ENCODE measurements at regions not wholly inside any gene's neighbourhood (a gene's known extent, or its start where the extent isn't known, plus 50 kb on each side); places are given as distances from the start of the nearest gene placed in this dataset.

DNA sequence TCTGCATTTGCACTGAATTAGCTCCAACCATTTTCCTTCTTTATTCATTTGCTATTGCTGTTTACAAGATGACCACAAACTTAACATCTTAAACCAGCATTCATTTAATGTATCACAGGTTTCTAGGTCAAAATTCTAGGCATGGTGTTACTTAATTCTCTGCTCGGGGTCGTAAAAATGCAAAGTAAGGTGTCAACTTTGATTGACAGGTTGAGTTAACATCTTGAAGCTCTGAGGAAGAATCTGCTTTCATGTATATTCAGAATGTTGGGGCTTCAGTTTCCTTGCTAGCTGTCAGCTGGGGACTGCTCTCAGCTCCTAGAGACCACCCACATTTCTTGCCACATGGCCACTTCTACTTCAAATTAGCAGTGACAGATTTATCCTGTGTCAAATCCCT lies 348.7 kb upstream of the GRIN3A start:
- no peaks in the 10 kb centered on the region for H3K9me3 ChIP-seq
- no peaks in the 10 kb centered on the region for H3K4me1 ChIP-seq
- H3K36me3 ChIP-seq: no peaks in the 10 kb centered on the region
- H3K27ac ChIP-seq: no peak overlapping the region
- TF ChIP-seq EP300 (IDR thresholded peaks at IDR 0.05) (no peak), POLR2AphosphoS5 (IDR thresholded peaks at IDR 0.05) (no peak), POLR2A (IDR thresholded peaks at IDR 0.05) (no peak)
- TF ChIP-seq, protein P1, sequence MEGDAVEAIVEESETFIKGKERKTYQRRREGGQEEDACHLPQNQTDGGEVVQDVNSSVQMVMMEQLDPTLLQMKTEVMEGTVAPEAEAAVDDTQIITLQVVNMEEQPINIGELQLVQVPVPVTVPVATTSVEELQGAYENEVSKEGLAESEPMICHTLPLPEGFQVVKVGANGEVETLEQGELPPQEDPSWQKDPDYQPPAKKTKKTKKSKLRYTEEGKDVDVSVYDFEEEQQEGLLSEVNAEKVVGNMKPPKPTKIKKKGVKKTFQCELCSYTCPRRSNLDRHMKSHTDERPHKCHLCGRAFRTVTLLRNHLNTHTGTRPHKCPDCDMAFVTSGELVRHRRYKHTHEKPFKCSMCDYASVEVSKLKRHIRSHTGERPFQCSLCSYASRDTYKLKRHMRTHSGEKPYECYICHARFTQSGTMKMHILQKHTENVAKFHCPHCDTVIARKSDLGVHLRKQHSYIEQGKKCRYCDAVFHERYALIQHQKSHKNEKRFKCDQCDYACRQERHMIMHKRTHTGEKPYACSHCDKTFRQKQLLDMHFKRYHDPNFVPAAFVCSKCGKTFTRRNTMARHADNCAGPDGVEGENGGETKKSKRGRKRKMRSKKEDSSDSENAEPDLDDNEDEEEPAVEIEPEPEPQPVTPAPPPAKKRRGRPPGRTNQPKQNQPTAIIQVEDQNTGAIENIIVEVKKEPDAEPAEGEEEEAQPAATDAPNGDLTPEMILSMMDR (IDR thresholded peaks at IDR 0.05): no peak
- H3K4me3 ChIP-seq: no peak overlapping the region
- 50% methylated on average over 2 of the region's 2 CpGs for WGBS
- H3K27me3 ChIP-seq: no peaks in the 10 kb centered on the region
- no peak for DNase-seq (ENCODE audit: low spot score in 2 of 2)

DNA sequence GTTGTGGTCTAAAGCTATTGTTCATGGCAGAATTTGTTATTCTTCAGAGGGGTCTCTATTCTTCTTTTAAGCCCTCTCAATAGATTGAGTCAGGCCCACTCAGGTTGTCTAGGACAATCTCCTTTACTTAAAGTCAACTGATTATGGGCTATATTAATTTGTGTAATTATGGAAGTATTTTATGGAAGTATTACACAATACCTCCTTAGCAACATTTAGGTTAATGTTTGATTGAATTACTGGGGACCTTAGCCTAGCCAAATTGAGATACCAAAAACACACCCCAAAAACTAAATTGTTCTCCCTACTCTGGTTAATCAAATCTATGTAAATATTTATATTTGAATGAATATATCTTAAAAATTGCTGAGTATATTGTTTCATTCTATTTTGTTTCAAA lies 347.1 kb upstream of the GRIN3A start:
- H3K4me3 ChIP-seq: no peak overlapping the region
- TF ChIP-seq POLR2A (IDR thresholded peaks at IDR 0.05): no peak
- TF ChIP-seq POLR2AphosphoS5 (IDR thresholded peaks at IDR 0.05): no peak
- TF ChIP-seq, protein P1 (IDR thresholded peaks at IDR 0.05): no peak
- TF ChIP-seq EP300 (IDR thresholded peaks at IDR 0.05): no peak
- H3K9me3 ChIP-seq: no peaks in the 10 kb centered on the region
- H3K4me1 ChIP-seq: no peaks in the 10 kb centered on the region
- DNase-seq (ENCODE audit: low spot score in 2 of 2): no peak
- H3K27me3 ChIP-seq: no peaks in the 10 kb centered on the region
- H3K27ac ChIP-seq: no peak overlapping the region
- no peaks in the 10 kb centered on the region for H3K36me3 ChIP-seq

DNA sequence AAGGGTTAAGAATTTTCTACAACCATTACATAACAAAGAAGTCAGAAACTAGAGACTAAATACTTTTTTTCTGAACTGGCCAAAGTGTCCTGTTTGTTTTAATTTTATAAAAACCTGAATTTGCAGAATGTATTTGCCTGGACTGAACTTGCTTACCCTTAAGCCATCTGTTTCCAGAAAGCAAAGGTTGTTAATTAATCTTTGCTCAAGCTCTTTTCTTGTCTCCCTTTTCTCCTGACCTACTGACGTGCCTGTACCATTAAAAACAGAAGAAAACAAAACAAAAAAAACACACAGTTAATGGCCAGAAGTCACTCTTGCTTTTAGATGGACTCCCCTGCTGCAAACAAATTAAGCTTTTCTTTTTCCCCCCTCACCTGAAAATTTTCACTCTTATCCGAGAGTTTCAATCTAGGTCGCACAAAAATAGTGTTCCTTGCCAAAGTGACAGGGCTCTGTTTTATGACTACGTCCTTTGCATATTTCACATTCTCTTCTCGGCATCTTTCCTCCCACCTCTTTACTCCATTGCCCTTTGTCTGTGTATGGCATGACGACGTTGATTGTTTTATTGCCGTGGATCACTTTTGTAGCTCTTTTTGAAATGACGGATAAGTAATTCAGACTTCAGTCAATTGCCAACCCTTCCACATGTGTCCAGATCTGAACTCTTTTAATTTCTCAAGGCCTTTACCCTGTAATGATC lies 333.8 kb upstream of the GRIN3A start:
- DNase-seq (ENCODE audit: low spot score in 2 of 2): no peak
- WGBS: 38% methylated on average over 9 of the region's 9 CpGs
- no peaks in the 10 kb centered on the region for H3K9me3 ChIP-seq
- H3K27ac ChIP-seq: no peak overlapping the region
- no peaks in the 10 kb centered on the region for H3K27me3 ChIP-seq
- no peak overlapping the region for H3K4me3 ChIP-seq
- no peaks in the 10 kb centered on the region for H3K36me3 ChIP-seq
- TF ChIP-seq POLR2A (IDR thresholded peaks at IDR 0.05) (no peak), EP300 (IDR thresholded peaks at IDR 0.05) (no peak), POLR2AphosphoS5 (IDR thresholded peaks at IDR 0.05) (no peak)
- TF ChIP-seq, protein P1 (IDR thresholded peaks at IDR 0.05): no peak
- no peaks in the 10 kb centered on the region for H3K4me1 ChIP-seq

DNA sequence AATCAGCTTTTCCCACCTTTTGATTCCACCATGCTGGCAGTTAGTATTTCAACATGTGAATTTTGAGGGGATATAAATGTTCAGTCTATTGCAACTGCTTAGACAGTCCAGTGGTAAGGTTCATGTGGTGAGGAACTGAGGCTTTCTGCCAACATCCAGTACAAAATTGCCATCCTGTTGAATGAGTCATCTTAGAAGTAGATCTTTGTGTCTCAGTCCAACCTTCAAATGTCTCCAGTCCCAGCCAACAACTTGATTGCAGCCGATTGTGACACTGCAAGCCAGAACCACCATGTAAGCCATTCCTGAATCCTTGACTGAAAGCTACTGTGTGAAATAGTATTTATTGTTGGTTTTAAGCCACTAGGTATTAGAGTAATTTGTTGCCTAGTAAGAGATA lies 331.5 kb upstream of the GRIN3A start:
- TF ChIP-seq, protein P1 (IDR thresholded peaks at IDR 0.05): no peak
- TF ChIP-seq POLR2A (IDR thresholded peaks at IDR 0.05): no peak
- no peak for TF ChIP-seq EP300 (IDR thresholded peaks at IDR 0.05)
- no peak for TF ChIP-seq POLR2AphosphoS5 (IDR thresholded peaks at IDR 0.05)
- 50% methylated on average over 1 of the region's 1 CpG for WGBS

DNA sequence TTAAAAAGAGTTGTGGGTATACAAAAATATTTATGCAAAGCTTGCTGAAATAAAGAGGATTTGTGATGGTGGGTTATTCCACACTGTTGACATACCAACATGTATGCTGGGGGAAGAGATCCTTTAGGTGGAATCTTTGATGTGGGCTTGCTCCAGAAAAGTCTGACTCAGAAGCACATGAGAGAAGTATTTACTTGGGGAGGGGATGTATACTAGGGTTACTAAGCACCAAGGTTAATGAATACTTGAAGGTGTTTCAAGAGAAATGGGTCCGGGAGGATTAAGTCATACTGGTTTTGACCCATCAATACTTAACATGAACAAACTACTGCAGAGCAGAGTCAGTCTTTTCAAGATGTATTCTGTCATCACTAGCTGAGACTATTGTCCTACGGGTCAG lies 316.4 kb upstream of the GRIN3A start:
- Histone ChIP-seq H3K27ac (no peak overlapping the region), H3K4me3 (no peak overlapping the region), H3K9me3 (no peaks in the 10 kb centered on the region), H3K27me3 (no peaks in the 10 kb centered on the region), H3K4me1 (no peaks in the 10 kb centered on the region), H3K36me3 (no peaks in the 10 kb centered on the region)
- TF ChIP-seq EP300 (IDR thresholded peaks at IDR 0.05) (no peak), POLR2AphosphoS5 (IDR thresholded peaks at IDR 0.05) (no peak), POLR2A (IDR thresholded peaks at IDR 0.05) (no peak)
- TF ChIP-seq, protein P1 (IDR thresholded peaks at IDR 0.05): no peak
- no peak for DNase-seq (ENCODE audit: low spot score in 2 of 2)
- 89% methylated on average over 2 of the region's 2 CpGs for WGBS

More for the DNA sequence above, 331.5 kb upstream of the GRIN3A start:
- Histone ChIP-seq H3K4me1 (no peaks in the 10 kb centered on the region), H3K9me3 (no peaks in the 10 kb centered on the region), H3K36me3 (no peaks in the 10 kb centered on the region), H3K27me3 (no peaks in the 10 kb centered on the region), H3K27ac (no peak overlapping the region), H3K4me3 (no peak overlapping the region)
- DNase-seq (ENCODE audit: low spot score in 2 of 2): no peak
